Mesendoderm (in vitro differentiated cells): ENCODE measurements at regions not wholly inside any gene's neighbourhood (a gene's known extent, or its start where the extent isn't known, plus 50 kb on each side); places are given as distances from the start of the nearest gene placed in this dataset.

Experiments used
- DNase-seq: peaks from one replicate; pipeline ENCODE4 v3.0.0; 2013
- H2AK5ac ChIP-seq: 2 replicates; pipeline ENCODE4 v1.6.1; 2013; ENCODE audit warnings: low read length, inconsistent platforms
- H2BK120ac ChIP-seq: 2 replicates; pipeline ENCODE4 v1.6.1; 2013; ENCODE audit warnings: low read depth, mild to moderate bottlenecking, low read length, moderate library complexity, mixed read lengths
- H2BK15ac ChIP-seq: replicated peaks from 2 replicates; pipeline ENCODE4 v1.6.1; 2013; ENCODE audit warnings: low read depth, mild to moderate bottlenecking, moderate library complexity
- H2BK5ac ChIP-seq: 2 replicates; pipeline ENCODE4 v1.6.1; 2013; ENCODE audit warnings: low read length, inconsistent platforms
- H3K18ac ChIP-seq: 2 replicates; pipeline ENCODE4 v1.6.1; 2013; ENCODE audit warnings: mild to moderate bottlenecking, low read length, mixed read lengths
- H3K23ac ChIP-seq: one replicate; pipeline ENCODE4 v1.6.1; 2013; ENCODE audit warnings: low read length
- H3K27ac ChIP-seq: 2 replicates; pipeline ENCODE4 v1.5.1; 2013; ENCODE audit warnings: low read depth, mild to moderate bottlenecking, inconsistent platforms, low read length, moderate library complexity
- H3K27me3 ChIP-seq: 2 replicates; pipeline ENCODE4 v1.6.1; 2013; ENCODE audit warnings: low read length, control low read depth, mild to moderate bottlenecking, inconsistent platforms; ENCODE audit not compliant: insufficient read depth, poor library complexity
- H3K36me3 ChIP-seq: 2 replicates; pipeline ENCODE4 v1.6.1; 2013; ENCODE audit warnings: low read length, inconsistent platforms; ENCODE audit not compliant: control insufficient read depth, insufficient read depth
- H3K4ac ChIP-seq: one replicate; pipeline ENCODE4 v1.6.1; 2013; ENCODE audit warnings: low read depth, mild to moderate bottlenecking, low read length, moderate library complexity
- H3K4me1 ChIP-seq: 2 replicates; pipeline ENCODE4 v1.6.1; 2013; ENCODE audit warnings: low read depth, low read length, inconsistent platforms; ENCODE audit not compliant: control insufficient read depth
- H3K4me2 ChIP-seq: 2 replicates; pipeline ENCODE4 v1.6.1; 2013; ENCODE audit warnings: low read length
- H3K4me3 ChIP-seq: 2 replicates; pipeline ENCODE4 v1.5.1; 2013; ENCODE audit warnings: mild to moderate bottlenecking, low read length
- H3K56ac ChIP-seq: one replicate; pipeline ENCODE4 v1.6.1; 2013; ENCODE audit warnings: low read length
- H3K79me1 ChIP-seq: 2 replicates; pipeline ENCODE4 v1.6.1; 2013; ENCODE audit warnings: low read length, inconsistent platforms
- H3K79me2 ChIP-seq: 2 replicates; pipeline ENCODE4 v1.6.1; 2013; ENCODE audit warnings: mild to moderate bottlenecking, low read length; ENCODE audit not compliant: control insufficient read depth, insufficient read depth
- H3K9ac ChIP-seq: 2 replicates; pipeline ENCODE4 v1.6.1; 2013; ENCODE audit warnings: low read length, inconsistent platforms
- H4K5ac ChIP-seq: one replicate; pipeline ENCODE4 v1.6.1; 2013; ENCODE audit warnings: low read length
- H4K8ac ChIP-seq: one replicate; pipeline ENCODE4 v1.6.1; 2013; ENCODE audit warnings: low read depth, mild to moderate bottlenecking, control low read depth, low read length, moderate library complexity
- WGBS: extraction: QIAGEN DNeasy Blood & Tissue Kit; methylation state at CpG from one replicate; pipeline ENCODE4 v1.1.7; 2013; ENCODE audit warnings: low lambda C conversion rate, missing lambda C conversion rate; ENCODE audit not compliant: insufficient coverage; ENCODE audit errors: extremely low coverage; 5-methylcytosine and 5-hydroxymethylcytosine counted together

- Histone ChIP-seq H3K9ac (no peak overlapping the region), H3K4me1 (peaks cover 2% of the 10 kb centered on the region), H3K4me3 (no peak overlapping the region), H4K5ac (no peak overlapping the region), H3K36me3 (no peaks in the 10 kb centered on the region), H3K18ac (no peak overlapping the region), H3K27me3 (no peaks in the 10 kb centered on the region), H3K4me2 (no peak overlapping the region), H2AK5ac (no peak overlapping the region), H3K27ac (no peak overlapping the region), H3K79me2 (no peaks in the 10 kb centered on the region), H3K23ac (no peak overlapping the region), H2BK5ac (no peak overlapping the region), H3K56ac (no peak overlapping the region), H4K8ac (no peak overlapping the region), H2BK120ac (no peak overlapping the region), H2BK15ac (no peak overlapping the region), H3K79me1 (no peaks in the 10 kb centered on the region), H3K4ac (no peak overlapping the region)
- WGBS, result no CpG with 5 or more reads among the region's 2 CpGs
- no peak for DNase-seq
Measured at GRCh38 chr1:55280731-55281130, 65.6 kb upstream of the USP24 start.

- Histone ChIP-seq H2BK120ac (no peak overlapping the region), H2BK15ac (no peak overlapping the region), H2AK5ac (no peak overlapping the region), H4K8ac (no peak overlapping the region), H3K79me1 (no peaks in the 10 kb centered on the region), H3K4me2 (no peak overlapping the region), H3K56ac (no peak overlapping the region), H4K5ac (no peak overlapping the region), H3K79me2 (no peaks in the 10 kb centered on the region), H3K27ac (no peak overlapping the region), H3K27me3 (no peaks in the 10 kb centered on the region), H3K9ac (no peak overlapping the region), H3K23ac (no peak overlapping the region), H3K36me3 (no peaks in the 10 kb centered on the region), H3K4ac (no peak overlapping the region), H3K18ac (no peak overlapping the region), H3K4me3 (no peak overlapping the region), H2BK5ac (no peak overlapping the region), H3K4me1 (peaks cover 2% of the 10 kb centered on the region)
- no CpG with 5 or more reads among the region's 3 CpGs for WGBS
- no peak for DNase-seq
Measured at GRCh38 chr1:55279627-55280026, 64.5 kb upstream of the USP24 start.

GRCh38 chr1:55278378-55278777, 63.2 kb upstream of the USP24 start:
- H3K18ac ChIP-seq, result no peak overlapping the region
- H3K9ac ChIP-seq, result no peak overlapping the region
- H2BK5ac ChIP-seq, result no peak overlapping the region
- WGBS, result no CpG with 5 or more reads among the region's 2 CpGs
- no peak overlapping the region for H3K4me3 ChIP-seq
- H4K5ac ChIP-seq, result no peak overlapping the region
- no peak overlapping the region for H2AK5ac ChIP-seq
- no peak overlapping the region for H2BK120ac ChIP-seq
- H3K23ac ChIP-seq, result no peak overlapping the region
- no peak overlapping the region for H3K27ac ChIP-seq
- H3K79me2 ChIP-seq, result no peaks in the 10 kb centered on the region
- H4K8ac ChIP-seq, result no peak overlapping the region
- H3K56ac ChIP-seq, result no peak overlapping the region
- no peak overlapping the region for H3K4ac ChIP-seq
- DNase-seq, result no peak
- no peaks in the 10 kb centered on the region for H3K36me3 ChIP-seq
- H3K4me2 ChIP-seq, result no peak overlapping the region
- peaks cover 2% of the 10 kb centered on the region for H3K4me1 ChIP-seq
- H3K27me3 ChIP-seq, result no peaks in the 10 kb centered on the region
- H3K79me1 ChIP-seq, result no peaks in the 10 kb centered on the region
- no peak overlapping the region for H2BK15ac ChIP-seq

GRCh38 chr1:55277377-55278130, 62.4 kb upstream of the USP24 start:
- Histone ChIP-seq H3K27me3 (no peaks in the 10 kb centered on the region), H3K56ac (peak overlapping the region; percentile 71), H3K4ac (no peak overlapping the region), H3K4me2 (no peak overlapping the region), H3K27ac (no peak overlapping the region), H4K5ac (no peak overlapping the region), H4K8ac (no peak overlapping the region), H2BK5ac (no peak overlapping the region), H3K79me2 (no peaks in the 10 kb centered on the region), H3K9ac (no peak overlapping the region), H3K79me1 (no peaks in the 10 kb centered on the region), H3K23ac (no peak overlapping the region), H3K4me1 (peaks cover 2% of the 10 kb centered on the region), H3K18ac (no peak overlapping the region), H2BK15ac (no peak overlapping the region), H3K4me3 (no peak overlapping the region), H3K36me3 (no peaks in the 10 kb centered on the region), H2BK120ac (no peak overlapping the region), H2AK5ac (no peak overlapping the region)
- WGBS, result no CpG with 5 or more reads among the region's 15 CpGs
- peak; percentile 88 for DNase-seq

- Histone ChIP-seq H3K23ac (no peak overlapping the region), H2AK5ac (no peak overlapping the region), H3K4me1 (peaks cover 2% of the 10 kb centered on the region), H3K27me3 (no peaks in the 10 kb centered on the region), H3K4me2 (no peak overlapping the region), H2BK120ac (no peak overlapping the region), H3K79me2 (no peaks in the 10 kb centered on the region), H4K5ac (no peak overlapping the region), H3K4ac (no peak overlapping the region), H2BK15ac (no peak overlapping the region), H3K36me3 (no peaks in the 10 kb centered on the region), H2BK5ac (no peak overlapping the region), H3K27ac (no peak overlapping the region), H3K4me3 (no peak overlapping the region), H4K8ac (no peak overlapping the region), H3K79me1 (no peaks in the 10 kb centered on the region), H3K56ac (peak overlapping the region; percentile 71), H3K9ac (no peak overlapping the region), H3K18ac (no peak overlapping the region)
- WGBS, result no CpG with 5 or more reads among the region's 8 CpGs
- DNase-seq, result no peak
Measured at GRCh38 chr1:55276671-55277376, 61.7 kb upstream of the USP24 start.
